Left ventricle myocardium inferior (tissue), 1 donor: ENCODE measurements at regions not wholly inside any gene's neighbourhood (a gene's known extent, or its start where the extent isn't known, plus 50 kb on each side); places are given as distances from the start of the nearest gene placed in this dataset.

Experiments used
- DNase-seq: peaks from one replicate; pipeline ENCODE4 v3.0.0-alpha.2; 2020
- H3K27ac ChIP-seq: fragments of 200-600 bp; replicated peaks from 2 replicates; pipeline ENCODE4 v1.8.0; 2021
- H3K27me3 ChIP-seq: fragments of 200-600 bp; 2 replicates; pipeline ENCODE4 v1.8.0; 2021; ENCODE audit warnings: low read depth
- H3K36me3 ChIP-seq: fragments of 200-600 bp; 2 replicates; pipeline ENCODE4 v1.8.0; 2021
- H3K4me1 ChIP-seq: fragments of 200-600 bp; 2 replicates; pipeline ENCODE4 v1.8.0; 2021
- H3K4me3 ChIP-seq: fragments of 200-600 bp; 2 replicates; pipeline ENCODE4 v1.8.0; 2021; ENCODE audit warnings: mild to moderate bottlenecking, moderate library complexity
- H3K9me3 ChIP-seq: fragments of 200-600 bp; replicated peaks from 2 replicates; pipeline ENCODE4 v1.8.0; 2021
- intact Hi-C: fragments of 100-400 bp; cut with micrococcal nuclease; formaldehyde crosslinking; loops from one replicate; pipeline ENCODE4 v1.11.0; 2022
- TF ChIP-seq, protein P1 (sequence below): fragments of 200-600 bp; IDR thresholded peaks from 2 replicates; pipeline ENCODE4 v1.8.0; 2021; ENCODE audit warnings: antibody characterized with exemption, mild to moderate bottlenecking, borderline replicate concordance
- donor health status: DM: no; HTN: yes; CAD: no; lungs with severe emphysema.

GRCh38 chr19:21604951-21605476 lies 99.6 kb downstream of the ZNF429 start:
- intact Hi-C loops, result no loop called here

More at GRCh38 chr19:21604951-21605476, 99.6 kb downstream of the ZNF429 start:
- Histone ChIP-seq H3K4me3 (peak overlapping the region; percentile 67), H3K27ac (peak overlapping the region; percentile 90), H3K27me3 (no peaks in the 10 kb centered on the region), H3K36me3 (no peaks in the 10 kb centered on the region), H3K9me3 (no peaks in the 10 kb centered on the region), H3K4me1 (peaks cover 35% of the 10 kb centered on the region)
- TF ChIP-seq, protein P1, sequence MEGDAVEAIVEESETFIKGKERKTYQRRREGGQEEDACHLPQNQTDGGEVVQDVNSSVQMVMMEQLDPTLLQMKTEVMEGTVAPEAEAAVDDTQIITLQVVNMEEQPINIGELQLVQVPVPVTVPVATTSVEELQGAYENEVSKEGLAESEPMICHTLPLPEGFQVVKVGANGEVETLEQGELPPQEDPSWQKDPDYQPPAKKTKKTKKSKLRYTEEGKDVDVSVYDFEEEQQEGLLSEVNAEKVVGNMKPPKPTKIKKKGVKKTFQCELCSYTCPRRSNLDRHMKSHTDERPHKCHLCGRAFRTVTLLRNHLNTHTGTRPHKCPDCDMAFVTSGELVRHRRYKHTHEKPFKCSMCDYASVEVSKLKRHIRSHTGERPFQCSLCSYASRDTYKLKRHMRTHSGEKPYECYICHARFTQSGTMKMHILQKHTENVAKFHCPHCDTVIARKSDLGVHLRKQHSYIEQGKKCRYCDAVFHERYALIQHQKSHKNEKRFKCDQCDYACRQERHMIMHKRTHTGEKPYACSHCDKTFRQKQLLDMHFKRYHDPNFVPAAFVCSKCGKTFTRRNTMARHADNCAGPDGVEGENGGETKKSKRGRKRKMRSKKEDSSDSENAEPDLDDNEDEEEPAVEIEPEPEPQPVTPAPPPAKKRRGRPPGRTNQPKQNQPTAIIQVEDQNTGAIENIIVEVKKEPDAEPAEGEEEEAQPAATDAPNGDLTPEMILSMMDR, result no peak
- DNase-seq, result no peak
